Ovary (tissue), 3 donors: ENCODE measurements at regions not wholly inside any gene's neighbourhood (a gene's known extent, or its start where the extent isn't known, plus 50 kb on each side); places are given as distances from the start of the nearest gene placed in this dataset.

Source experiments
- CTCF ChIP-seq, 3 donors: fragments of 450-650 bp in 2 of 3; fragments of 200-600 bp in 1 of 3; IDR thresholded peaks; one replicate each; pipeline versions ENCODE4 v1.5.1 to v1.8.0; 2016 to 2022; ENCODE audit warnings: antibody characterized with exemption in 3 of 3, mild to moderate bottlenecking in 1 of 3
- EP300 ChIP-seq: sonication (generic); formaldehyde crosslinking; IDR thresholded peaks from one replicate; pipeline ENCODE4 v1.6.1; 2017; ENCODE audit warnings: antibody characterized with exemption
- donor health status: DM: no; HTN: no; CAD: no.

GRCh38 chr9:117886616-117887015 lies 182.4 kb downstream of the TLR4 start:
- TF ChIP-seq CTCF (IDR thresholded peaks at IDR 0.05) (no peak), EP300 (no peak)
